Activated T-cell treated with anti-CD3 and anti-CD28 coated beads, Interleukin-2, amount 50 U/mL, for 48 hours (primary cell): ENCODE measurements at regions not wholly inside any gene's neighbourhood (a gene's known extent, or its start where the extent isn't known, plus 50 kb on each side); places are given as distances from the start of the nearest gene placed in this dataset.
"Not testable (repeated sequence)": the region's sequence is repeated elsewhere in the genome, so short reads cannot be mapped to it uniquely, and the experiment has no call there.

Experiments
- DNase-seq, 2 experiments: peaks; one replicate each; pipeline ENCODE4 v3.0.0-alpha.2; 2020

DNA sequence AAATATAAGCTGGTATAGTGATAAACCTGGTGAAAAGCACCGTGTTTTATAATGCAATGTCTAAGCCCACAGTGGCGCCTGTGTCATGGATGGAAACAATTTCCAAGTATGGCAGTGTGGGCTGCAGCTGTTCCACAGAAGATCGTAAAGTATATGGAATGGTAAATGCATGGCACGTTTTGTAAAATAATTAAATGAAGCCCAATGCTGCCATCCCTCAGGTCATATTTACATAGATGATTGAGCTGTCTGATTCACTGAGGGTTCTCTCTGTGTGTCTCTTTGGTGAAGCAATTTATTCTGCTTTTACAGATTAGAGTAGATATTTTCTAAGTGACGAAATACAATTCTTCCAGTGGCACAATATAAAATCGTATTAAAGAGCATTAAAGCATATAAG is 164.8 kb downstream of the ASMT start:
- DNase-seq: no peak

DNA sequence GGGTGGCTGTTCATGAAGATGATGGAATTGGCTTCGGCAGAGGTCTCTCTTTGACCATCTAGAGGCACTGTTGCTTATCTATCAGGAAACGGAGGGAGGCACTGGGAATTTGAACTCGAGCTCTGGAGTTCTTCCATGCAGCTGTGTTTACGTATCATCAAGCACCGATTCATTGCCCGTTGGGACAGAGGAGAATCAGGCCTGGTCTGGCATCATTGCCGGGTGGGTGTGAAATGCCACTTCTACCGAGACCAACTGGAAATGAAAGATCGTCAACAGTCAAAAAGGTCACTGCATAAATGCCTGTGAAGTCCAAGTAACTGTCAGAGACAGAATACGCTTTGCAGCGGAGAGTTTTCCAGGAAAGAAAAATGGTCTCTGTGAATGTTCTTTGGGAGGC is 166.9 kb downstream of the ASMT start:
- no peak for DNase-seq

DNA sequence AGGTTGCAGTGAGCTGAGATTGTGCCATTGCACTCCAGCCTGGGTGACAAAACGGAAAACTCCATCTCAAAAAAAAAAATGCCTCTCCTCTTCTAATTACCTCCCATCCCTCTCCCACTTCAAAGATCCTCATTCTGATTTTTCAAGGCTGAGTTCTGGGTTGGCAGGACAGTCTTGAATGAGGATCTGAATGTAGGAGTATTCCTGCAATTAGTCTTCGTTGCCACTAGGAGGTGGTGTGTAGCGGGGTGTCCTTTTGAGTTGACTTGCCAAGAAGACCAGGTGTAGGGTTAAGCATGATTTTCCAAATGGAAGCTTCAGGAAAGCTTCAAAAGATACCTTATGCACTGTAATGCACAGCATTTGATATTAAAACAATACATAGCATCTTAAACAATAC is 169.9 kb downstream of the ASMT start:
- DNase-seq: no peak

DNA sequence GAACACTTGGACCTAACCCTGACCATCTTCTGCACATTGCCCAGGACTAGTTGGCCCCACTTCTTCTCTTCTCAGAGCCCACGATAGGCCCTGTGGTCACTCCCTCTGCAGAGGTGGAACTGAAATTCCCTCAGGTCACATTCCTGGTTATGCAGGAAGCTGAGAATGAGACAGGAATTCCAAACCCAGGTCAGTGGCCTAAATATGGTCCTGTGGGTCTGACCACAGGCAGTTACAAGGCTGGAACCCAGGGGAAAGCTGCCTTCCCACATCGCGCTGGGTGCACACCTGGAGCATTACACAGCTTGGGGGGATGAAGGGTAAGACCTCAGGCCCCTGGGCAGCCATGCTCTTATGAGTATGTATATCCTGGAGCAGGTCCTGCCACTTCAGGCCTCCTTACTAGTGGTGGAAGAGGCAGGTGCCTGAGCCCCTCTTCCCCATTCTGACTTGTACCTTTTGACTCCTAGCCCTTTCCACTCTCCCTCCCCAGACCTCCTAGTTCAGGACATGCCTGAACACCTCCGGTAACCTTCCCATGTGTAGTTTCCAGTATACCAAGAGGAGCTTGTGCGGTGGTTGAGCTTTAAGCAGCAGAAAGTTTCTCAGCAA is 173.5 kb downstream of the ASMT start:
- DNase-seq: no peak

DNA sequence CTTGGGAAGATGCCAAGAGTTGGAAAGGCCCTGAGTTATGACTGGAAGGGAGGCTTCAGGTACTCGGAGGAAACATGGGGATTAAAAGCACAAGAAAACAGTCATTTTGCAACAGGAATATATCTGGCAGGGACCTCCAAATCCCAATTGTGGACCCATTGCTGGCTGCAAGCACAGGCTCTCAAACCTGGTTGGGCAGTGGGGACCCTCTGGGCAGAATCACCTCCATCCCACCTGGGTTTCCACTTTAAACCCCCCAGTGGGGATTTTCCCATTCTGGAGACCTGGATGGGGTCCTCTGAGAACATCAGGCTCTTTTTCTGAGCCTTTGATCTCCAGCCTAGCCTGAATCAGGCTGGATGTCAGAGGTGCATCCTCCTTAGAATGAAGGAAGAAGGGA is 177.8 kb downstream of the ASMT start:
- DNase-seq: no peak

DNA sequence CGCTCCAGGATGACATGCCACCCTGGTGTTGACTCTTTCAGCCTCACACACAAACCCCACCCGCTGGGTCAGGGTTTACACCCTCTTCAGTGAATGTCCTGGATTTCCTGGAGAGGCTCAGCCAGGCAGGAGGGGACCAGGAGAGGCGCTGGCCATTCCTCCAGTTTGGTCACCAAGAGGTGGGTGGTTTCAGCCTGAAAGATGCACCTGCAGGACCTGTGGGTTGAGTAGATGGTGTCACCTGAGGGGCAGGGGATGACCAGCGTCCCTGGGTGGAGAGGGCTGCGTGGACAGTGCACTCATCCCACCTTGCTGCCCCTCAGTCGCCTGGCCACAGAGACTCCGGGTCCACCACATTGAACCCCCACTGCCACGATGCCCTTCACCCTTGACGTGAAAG is 179.7 kb downstream of the ASMT start:
- no peak for DNase-seq

DNA sequence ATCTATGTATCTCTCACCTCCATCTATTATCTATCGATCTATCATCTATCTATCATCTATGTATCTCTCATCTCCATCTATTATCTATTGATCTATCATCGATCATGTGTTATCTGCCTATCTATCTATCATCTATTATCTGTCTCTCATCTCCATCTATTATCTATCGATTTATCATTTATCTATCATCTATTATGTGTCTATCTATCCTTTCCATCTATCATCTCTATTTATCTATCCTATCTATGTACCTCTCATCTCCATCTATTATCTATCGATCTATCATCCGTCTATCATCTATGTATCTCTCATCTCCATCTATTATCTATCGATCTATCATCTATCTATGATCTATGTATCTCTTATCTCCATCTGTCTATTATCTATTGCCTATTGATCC is 188.1 kb downstream of the ASMT start:
- DNase-seq: no peak

DNA sequence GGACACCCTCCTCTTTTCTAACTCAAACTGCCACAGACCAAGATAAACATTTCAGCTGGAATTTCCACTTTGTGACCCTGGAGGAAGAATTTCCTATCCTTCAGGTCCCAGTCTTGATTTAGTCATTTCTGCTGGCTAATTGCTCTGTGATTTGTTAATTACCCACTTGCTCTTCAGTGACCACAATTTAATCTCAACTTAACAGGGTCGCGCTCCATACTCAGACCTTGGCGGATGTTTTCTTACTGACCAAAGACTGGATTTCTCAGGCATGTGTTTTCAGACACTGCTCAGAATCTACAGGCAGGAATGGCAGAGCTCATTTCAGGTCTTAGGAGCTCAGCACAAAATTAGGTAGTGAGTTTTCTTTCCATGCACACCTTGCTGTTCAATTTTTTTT is 188.9 kb downstream of the ASMT start:
- DNase-seq: no peak

DNA sequence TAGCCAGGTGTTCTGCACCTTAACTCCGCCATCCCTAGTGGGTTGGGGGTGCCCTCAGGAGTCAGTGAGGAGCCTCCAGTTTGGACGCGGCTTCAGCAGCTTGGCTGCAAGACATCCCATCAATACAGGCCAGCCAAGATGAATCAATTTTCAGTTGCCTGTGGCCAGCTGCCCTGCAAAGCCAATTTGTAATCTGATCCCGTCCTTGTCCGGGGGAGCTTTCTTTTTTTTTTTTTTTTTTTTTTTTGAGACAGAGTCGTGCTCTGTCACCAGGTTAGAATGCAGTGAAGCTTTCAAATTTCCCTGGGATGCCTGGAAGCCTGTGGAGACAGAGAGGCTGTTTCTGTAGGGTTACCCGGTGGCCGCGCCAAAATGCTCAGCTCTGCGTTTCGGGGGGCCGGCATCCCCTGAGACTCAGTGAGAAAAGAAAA is 192.5 kb downstream of the ASMT start:
- DNase-seq: no peak

DNA sequence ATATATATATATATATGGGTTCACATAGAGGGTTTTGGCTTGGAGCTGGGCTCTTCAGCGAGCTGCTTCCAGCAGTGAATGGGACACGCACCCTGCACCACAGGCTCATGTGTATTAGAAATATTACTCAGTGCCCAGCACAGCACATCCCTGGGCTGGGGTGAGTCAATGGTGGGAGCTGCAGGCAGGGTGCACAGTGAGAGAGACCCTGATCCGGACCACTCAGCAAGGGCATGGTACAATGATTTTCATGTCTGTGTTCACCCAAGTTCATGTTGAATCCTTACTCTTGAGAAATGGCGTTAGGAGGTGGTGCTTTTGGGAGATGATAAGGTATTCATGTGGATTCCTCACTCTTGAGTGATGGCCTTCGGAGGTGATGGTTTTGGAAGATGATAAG is 194.7 kb downstream of the ASMT start:
- DNase-seq: no peak

DNA sequence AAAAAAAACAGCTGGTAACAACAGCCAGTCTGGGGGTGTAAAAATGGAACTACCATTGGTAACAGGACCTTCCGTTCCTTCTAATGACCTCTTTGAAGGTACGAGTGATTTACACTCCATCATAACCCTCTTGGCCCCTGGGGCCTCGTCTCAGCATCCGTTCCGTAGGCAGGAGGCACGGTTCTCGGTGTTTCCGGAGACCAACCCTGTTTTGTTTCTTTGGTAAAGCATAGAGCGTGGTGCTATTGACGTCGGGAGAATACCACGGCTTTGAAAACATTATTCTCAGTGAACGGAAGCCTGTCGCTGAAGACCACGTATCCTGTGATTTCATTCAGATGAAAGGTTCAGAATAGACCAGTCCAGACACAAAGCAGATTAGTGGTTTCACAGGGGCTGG is 198.9 kb downstream of the ASMT start:
- DNase-seq: no peak

DNA sequence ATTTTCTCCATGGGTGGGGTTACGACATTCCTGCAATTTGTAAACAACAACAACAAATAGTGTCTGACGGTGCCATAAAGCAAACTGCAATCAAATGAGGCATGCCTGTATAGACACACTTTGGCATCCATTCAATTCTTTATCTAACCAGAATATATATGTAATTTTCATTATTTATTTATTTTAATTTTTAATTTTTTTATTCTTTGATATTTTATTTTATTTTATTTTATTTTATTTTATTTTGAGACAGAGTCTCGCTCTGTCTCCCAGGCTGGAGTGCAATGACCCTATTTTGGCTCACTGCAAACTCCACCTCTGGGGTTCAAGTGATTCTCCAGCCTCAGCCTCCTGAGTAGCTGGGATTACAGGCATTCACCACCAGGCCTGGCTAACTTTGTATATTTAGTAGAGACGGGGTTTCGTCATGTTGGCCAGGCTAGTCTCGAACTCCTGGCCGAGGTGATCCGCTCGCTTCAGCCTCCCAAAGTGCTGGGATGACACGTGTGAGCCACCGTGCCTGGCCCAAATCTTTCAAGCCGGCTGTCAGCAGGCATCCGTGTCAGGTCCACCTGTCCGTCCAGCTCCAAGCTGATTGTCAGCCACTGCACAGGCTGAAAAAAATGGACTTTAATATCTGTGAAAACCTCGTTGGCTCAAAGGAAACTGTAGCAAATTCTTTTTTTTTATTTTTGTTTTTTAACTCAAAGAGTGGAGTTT is 200.8 kb downstream of the ASMT start:
- DNase-seq: no peak

DNA sequence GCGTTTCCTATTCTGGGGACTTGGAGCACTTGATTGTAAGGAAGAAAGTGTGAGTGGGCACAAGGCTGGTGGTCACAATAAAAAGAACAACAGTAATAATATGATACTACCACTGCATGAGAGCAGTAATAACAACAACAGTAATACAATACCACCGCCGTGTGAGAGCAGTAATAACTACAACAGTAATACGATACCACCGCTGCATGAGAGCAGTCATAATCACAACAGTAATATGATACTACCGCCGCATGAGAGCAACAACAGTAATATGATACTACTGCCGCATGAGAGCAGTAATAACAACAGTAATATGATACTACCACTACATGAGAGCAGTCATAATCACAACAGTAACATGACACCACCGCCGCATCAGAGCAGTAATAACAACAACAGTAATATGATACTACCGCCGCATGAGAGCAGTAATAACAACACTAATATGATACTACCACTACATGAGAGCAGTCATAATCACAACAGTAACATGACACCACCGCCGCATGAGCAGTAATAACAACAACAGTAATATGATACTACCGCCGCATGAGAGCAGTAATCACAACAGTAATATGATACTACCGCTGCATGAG is 201.6 kb downstream of the ASMT start:
- DNase-seq: not testable (repeated sequence)

DNA sequence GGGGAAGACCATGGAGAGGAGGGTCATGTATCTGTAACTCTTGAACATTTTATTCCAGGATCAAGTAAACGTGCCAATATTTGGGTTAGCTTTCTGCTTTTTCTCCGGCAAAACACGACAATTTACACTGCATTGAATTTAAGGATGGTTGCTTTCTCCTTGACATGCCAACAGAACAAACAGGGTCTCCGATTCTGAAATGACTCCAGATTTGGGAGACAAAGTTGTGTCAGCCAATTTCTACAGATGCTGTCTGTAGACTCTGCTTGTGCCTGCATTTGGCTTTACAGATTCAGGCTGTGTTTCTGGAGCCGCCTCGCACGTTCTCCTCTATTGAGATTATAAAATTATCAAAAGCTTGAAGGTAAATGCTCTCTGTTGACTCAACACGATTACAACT is 207.0 kb downstream of the ASMT start:
- no peak for DNase-seq

DNA sequence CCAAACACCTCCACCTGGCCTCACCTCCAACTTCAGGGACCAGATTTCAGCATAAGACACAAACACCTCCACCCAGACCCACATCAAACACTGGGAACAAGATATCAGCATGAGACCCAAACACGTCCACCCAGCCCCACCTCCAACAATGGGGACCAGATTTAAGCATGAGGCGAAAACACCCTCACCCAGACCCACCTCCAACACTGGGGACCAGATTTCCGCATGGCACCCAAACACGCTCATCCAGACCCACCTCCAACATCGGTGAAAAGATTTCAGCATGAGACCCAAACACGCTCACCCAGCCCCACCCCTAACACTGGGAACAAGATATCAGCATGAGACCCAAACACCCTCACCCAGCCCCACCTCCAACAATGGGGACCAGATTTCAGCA is 210.0 kb downstream of the ASMT start:
- no peak for DNase-seq

DNA sequence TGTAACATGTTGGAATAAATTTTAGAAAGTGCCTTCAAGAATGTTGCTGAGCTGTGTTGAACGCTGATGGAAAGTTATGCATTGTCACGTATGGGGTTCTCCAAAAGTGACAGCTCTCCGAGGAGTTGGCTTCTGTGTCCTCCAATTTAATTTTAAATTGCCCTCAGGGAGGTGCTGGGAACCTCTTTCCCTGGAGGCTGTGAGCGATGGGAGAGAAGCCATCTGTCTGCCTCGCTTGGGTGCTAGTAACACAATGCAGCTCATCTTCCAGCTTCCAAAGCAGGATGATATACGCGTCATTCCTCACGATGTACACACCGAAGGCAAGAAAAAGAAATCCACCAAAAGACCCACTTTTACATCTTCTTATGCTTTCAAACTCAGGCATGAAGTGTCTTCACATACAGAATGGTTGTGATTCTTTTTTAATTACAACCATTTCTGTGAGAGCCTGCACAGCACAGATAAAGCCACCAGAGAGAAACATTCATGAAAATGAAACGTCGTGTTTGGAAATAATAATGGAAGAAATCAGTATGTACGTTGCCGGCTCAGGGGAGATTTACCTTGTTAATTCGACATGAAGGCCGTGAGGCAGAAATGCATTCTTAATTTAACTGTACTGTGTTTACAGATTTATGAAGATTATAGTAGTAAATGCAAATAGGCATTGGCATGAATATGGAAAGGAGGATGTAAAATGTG is 218.9 kb downstream of the ASMT start:
- DNase-seq: no peak

DNA sequence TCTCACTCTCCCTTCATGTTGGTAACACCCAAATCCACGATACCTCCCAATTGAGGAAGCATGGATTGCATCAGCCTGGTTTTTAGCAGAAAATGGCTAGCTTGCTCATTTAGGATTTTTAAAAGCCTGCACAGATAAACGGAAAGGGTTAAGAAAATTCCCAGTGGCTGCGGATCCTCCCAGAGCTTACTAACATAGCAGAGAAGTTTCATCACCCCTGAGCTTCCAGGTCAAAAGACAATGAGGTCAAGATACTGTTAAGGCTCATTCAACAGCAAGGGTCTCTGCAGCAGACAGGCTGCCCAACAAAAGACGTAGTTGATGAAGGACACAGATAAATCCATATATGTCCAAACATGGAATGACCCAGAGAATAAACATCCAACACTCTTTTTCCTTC is 220.2 kb downstream of the ASMT start:
- no peak for DNase-seq

DNA sequence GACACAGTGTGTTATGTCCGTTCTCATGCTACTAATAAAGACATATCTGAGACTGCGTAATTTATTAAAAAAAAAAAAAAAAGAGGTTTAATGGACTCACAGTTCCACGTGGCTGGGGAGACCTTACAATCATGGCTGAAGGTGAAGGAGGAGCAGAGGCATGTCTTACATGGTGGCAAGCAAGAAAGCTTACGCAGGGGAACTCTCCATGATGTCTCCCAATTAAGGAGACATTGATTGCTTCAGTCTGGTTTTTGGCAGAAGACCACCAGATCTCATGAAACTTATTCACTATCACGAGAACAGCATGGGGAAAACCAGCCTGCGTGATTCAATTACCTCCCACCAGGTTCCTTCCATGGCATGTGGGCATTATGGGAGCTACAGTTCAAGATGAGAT is 221.8 kb downstream of the ASMT start:
- no peak for DNase-seq

DNA sequence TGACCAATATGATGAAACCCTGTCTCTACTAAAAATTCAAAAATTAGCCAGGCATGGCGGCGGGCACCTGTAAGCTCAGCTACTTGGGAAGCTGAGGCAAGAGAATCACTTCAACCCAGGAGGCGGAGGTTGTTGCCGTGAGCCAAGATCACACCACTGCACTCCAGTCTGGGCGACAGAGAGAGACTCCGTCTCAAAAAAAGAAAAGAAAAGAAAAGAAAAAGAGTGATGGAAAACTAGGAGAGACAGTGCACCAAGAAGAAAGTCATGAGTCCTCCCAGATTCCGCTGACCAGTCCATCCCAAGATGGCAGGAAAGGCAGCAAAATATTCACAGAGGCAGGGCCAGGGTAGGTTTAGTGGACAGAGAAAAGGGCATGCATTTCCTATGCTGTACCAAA is 226.9 kb downstream of the ASMT start:
- no peak for DNase-seq

DNA sequence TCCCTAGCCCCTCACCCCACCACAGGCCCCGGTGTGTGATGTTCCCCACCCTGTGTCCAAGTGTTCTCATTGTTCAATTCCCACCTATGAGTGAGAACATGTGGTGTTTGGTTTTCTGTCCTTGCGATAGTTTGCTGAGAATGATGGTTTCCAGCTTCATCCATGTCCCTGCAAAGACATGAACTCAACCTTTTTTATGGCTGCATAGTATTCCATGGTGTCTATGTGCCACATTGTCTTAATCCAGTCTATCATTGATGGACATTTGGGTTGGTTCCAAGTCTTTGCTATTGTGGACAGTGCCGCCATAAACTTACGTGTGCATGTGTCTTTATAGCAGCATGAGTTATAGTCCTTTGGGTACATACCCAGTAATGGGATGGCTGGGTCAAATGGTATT is 232.1 kb downstream of the ASMT start:
- not testable (repeated sequence) for DNase-seq

DNA sequence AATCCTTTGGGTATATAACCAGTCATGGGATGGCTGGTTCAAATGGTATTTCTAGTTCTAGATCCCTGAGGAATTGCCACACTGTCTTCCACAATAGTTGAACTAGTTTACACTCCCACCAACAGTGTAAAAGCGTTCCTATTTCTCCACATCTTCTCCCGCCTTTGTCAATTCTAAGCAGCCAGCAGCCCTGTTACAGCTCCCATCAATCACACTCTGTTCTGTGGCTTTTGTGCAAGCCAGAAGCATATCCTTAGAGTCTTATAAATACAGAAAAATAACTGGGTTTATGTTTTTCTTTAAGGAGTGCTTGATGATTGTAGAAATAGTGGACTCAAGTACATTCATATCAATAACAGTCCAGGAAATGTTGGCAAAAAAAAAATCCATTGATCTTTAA is 232.9 kb downstream of the ASMT start:
- DNase-seq: not testable (repeated sequence)

DNA sequence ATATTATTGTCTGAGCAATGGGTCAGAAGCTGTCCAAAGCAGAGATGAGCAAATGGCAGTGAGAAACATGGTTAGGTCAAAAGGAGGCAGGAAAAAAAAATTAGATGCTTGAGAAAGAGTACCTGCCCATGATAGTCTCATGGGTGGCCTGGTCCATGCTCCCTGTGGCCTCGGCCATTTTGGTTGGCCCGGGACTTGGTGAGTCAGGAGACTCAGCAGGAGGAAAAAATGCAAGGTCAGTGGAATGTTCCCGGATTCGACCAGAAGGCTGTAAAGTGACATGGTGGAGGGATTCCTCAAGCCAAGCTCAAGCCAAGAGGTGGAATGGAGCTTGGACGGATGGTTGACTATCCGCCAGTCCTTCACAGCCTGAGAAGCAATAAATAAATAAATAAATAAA is 236.7 kb downstream of the ASMT start:
- DNase-seq: no peak

DNA sequence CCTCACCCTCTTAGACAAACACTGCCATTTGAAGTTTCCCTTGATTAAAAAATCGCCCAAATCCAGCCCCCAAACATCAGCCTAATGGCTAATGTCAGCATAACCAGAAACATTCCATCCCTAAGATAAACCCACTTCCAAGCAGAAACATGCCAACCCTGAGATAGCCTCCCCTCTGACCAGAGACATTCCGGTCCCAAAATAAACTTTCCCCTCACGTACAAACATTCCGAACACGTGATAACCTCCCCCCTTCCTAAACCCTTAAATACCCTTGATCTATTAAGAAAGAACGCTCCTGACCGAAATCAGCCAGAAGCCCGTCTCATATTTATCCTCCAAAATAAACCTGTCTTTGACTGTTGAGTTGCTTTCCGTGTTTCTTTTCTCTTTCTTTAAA is 237.2 kb downstream of the ASMT start:
- no peak for DNase-seq

DNA sequence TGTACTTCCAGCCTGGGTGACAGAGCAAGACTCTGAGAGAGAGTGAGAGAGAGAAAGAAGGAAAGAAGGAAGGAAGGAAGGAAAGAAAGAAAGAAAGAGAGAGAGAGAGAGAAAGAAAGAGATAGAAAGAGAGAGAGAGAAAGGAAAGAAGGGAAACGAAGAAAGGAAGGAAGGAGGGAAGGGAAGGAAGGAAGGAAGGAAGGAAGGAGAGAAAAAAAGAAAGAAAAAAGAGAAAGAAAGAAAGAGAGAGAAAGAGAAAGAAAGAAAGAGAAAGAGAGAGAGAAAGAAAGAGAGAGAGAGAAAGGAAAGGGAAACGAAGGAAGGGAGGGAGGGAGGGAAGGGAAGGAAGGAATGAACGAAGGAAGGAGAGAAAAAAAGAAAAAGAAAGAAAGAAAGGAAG is 238.6 kb downstream of the ASMT start:
- DNase-seq: no peak
